AG04449 (cell line): ENCODE measurements at regions not wholly inside any gene's neighbourhood (a gene's known extent, or its start where the extent isn't known, plus 50 kb on each side); places are given as distances from the start of the nearest gene placed in this dataset.

ENCODE experiments used
- CTCF ChIA-PET: fragments of 350-600 bp; formaldehyde crosslinking; extraction: SDS; loops from one replicate; lab custom pipeline; 2021; ENCODE audit warnings: antibody characterized with exemption; lab: Yijun Ruan, JAX
- POLR2A ChIA-PET: fragments of 400-600, 350-600 bp; formaldehyde crosslinking; extraction: SDS; loops from one replicate; lab custom pipeline; 2020; ENCODE audit warnings: antibody characterized with exemption, inconsistent platforms; lab: Yijun Ruan, JAX
- DNase-seq: peaks from one replicate; pipeline ENCODE4 v3.0.0-alpha.2; 2010; ENCODE audit warnings: low read depth, low spot score
- H3K4me3 ChIP-seq: 2 replicates; pipeline ENCODE4 v1.5.1; 2011; ENCODE audit warnings: low read depth, mild to moderate bottlenecking, control low read depth, low read length
- TF ChIP-seq, protein P1 (sequence below): IDR thresholded peaks from one replicate; pipeline ENCODE4 v1.5.1; 2011; ENCODE audit warnings: mild to moderate bottlenecking, moderate library complexity, low read length, control low read depth, inconsistent platforms; ENCODE audit not compliant: insufficient read depth; ENCODE audit errors: missing control alignments

DNA sequence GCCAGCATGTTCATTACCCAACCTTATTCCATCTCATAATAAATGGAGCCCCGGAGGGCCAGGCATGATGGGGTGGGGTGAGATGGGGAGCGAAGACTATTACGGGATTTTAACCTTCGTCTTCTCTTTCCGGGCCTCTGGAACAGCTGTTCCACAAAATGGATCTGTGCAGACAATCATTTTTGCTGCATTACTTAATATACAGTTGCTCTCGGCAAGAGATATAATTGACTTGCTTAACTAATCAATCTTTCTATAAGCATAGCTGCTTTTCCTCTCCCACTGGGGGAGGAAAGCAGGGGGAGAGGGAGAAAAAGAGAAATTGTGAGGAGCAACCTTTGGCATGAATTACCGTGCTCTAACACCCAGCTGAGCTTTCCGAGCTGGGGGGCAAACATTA lies 440.4 kb downstream of the BUD13 start:
- TF ChIP-seq, protein P1, sequence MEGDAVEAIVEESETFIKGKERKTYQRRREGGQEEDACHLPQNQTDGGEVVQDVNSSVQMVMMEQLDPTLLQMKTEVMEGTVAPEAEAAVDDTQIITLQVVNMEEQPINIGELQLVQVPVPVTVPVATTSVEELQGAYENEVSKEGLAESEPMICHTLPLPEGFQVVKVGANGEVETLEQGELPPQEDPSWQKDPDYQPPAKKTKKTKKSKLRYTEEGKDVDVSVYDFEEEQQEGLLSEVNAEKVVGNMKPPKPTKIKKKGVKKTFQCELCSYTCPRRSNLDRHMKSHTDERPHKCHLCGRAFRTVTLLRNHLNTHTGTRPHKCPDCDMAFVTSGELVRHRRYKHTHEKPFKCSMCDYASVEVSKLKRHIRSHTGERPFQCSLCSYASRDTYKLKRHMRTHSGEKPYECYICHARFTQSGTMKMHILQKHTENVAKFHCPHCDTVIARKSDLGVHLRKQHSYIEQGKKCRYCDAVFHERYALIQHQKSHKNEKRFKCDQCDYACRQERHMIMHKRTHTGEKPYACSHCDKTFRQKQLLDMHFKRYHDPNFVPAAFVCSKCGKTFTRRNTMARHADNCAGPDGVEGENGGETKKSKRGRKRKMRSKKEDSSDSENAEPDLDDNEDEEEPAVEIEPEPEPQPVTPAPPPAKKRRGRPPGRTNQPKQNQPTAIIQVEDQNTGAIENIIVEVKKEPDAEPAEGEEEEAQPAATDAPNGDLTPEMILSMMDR: no peak
- no peak for DNase-seq
- POLR2A ChIA-PET: no interaction called here
- no peak overlapping the region for H3K4me3 ChIP-seq
- CTCF ChIA-PET: no interaction called here

DNA sequence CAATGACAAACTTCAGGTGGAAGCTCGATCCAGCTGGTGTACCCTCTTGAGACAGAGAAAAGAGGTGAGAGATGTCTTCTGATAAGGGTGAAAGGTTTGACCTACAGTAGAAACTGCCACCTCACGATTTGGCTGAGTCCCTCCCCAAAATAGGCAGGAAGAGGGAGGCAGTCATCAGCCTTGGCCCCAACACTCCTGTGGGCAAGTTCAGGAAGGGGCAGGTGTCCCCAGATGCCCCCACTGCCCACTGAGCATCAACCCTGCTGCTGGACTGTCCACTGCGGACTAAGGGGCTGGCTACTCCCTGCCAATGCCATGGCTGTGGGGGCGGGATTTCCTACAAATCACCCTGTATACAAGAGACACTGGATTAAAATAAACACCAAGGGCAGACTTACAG lies 441.4 kb downstream of the BUD13 start:
- DNase-seq: no peak
- ChIA-PET POLR2A (no interaction called here), CTCF (no interaction called here)
- TF ChIP-seq, protein P1: no peak
- H3K4me3 ChIP-seq: no peak overlapping the region

DNA sequence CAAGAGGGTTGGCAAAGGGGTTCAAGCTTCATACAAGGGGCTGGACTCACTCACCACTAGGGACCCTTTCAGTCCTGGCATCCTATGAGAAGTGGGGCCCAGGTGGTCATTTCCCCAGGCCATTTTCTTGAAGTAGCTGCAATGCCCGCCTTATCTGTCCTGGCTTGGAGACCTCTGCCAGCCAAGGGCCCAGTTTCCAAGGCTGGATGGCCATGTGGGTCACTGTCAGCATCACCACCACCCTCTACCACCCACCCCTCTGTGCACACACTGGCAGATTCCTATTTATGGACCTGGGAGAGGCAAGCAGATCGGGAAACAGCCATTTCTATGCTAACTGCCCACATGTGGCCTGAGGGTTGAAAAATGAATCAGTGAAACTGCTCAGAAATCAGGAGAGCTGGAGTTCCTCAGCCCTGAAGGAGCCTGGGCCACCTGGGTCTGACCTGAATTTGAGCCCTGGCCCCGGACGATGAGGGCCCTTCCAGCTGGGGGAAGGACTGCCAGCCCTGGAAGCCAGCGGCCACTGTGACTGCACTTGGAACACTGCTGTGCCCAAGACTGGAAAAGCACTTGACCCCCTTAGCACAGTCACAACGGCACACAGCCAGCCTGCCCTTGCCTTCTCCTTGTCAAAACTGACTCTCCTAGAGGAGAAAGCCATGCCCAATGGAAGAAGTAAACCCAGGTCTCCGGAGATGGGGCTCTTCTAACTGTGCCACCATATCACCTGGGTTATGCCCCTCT lies 442.2 kb downstream of the BUD13 start:
- CTCF ChIA-PET: no interaction called here
- POLR2A ChIA-PET: no interaction called here
- DNase-seq: no peak

GRCh38 chr11:116329354-116330090 lies 443.3 kb downstream of the BUD13 start:
- POLR2A ChIA-PET: no interaction called here
- TF ChIP-seq, protein P1: no peak
- no peak overlapping the region for H3K4me3 ChIP-seq
- DNase-seq: no peak
- CTCF ChIA-PET: no interaction called here

More for the DNA sequence above, 442.2 kb downstream of the BUD13 start:
- H3K4me3 ChIP-seq: no peak overlapping the region
- TF ChIP-seq, protein P1: no peak

- TF ChIP-seq, protein P1: no peak
- H3K4me3 ChIP-seq: no peak overlapping the region
- DNase-seq: no peak
- CTCF ChIA-PET: no interaction called here
- POLR2A ChIA-PET: no interaction called here
These were observed 443.9 kb downstream of the BUD13 start for GRCh38 chr11:116328851-116329250.

DNA sequence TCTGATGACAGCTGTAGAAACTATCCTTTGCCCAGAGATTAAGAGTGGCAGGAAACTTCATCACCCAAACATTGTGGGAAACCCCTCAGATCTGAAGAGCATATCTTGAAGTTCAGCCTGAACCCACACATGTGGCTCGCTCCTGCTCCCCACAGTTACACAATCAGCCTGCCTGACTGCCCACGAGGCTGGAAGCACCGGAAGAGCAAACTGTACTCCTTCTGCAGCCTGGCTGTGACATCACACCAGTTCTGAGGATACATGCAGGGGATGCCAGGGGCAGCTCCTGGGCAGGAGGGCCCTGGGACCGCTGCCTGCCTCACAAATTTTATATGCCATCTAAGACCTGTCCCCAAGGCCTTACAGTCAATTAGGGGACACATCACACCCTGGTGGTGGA lies 444.4 kb downstream of the BUD13 start:
- ChIA-PET CTCF (no interaction called here), POLR2A (no interaction called here)
- DNase-seq: no peak
- TF ChIP-seq, protein P1: no peak
- H3K4me3 ChIP-seq: no peak overlapping the region
